NCI-H1436 (cell line): ENCODE measurements at regions not wholly inside any gene's neighbourhood (a gene's known extent, or its start where the extent isn't known, plus 50 kb on each side); places are given as distances from the start of the nearest gene placed in this dataset.
"Not testable (repeated sequence)": the region's sequence is repeated elsewhere in the genome, so short reads cannot be mapped to it uniquely, and the experiment has no call there.

Experiments
- DNase-seq: peaks from one replicate; lab custom pipeline; 2025; lab: John Stamatoyannopoulos, UW

- DNase-seq = no peak
These were observed 53.8 kb downstream of the COX7C start for GRCh38 chr5:86671536-86671935.

DNA sequence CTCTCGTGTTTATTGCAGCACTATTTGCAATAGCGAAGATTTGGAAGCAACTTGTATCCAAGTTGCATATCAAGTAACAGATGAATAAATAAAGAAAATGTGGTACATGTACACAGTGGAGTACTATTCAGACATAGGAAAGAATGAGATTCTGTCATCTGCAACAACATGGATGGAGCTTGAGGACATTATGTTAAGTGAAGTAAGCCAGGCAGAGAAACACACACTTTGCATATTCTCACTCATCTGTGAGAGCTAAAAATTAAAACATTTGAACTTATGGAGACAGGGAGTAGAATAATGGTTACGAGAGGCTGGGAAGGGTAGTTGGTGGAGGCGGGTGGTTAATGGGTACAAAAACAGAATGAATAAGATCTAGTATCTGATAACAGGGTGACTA is 56.3 kb downstream of the COX7C start:
- DNase-seq = no peak

DNA sequence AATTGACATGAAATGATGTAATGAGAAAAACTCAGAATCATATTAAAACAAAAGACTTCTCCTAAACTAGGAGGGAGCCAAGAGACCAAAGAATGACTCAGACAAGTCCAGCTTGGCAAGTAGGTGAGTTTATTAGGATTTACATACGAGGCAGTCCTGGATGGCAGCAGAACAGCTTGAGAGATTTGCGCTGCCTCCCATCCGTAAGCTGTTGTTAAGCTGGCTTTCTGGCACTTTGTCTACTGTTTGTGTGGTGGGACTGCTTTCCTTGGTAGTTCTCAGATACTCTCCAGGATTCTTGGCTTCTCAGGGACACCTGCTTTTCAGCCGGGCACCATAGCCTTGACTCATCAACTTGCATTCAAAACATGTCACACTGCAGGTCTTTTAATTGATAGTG is 57.6 kb downstream of the COX7C start:
- DNase-seq = no peak

DNA sequence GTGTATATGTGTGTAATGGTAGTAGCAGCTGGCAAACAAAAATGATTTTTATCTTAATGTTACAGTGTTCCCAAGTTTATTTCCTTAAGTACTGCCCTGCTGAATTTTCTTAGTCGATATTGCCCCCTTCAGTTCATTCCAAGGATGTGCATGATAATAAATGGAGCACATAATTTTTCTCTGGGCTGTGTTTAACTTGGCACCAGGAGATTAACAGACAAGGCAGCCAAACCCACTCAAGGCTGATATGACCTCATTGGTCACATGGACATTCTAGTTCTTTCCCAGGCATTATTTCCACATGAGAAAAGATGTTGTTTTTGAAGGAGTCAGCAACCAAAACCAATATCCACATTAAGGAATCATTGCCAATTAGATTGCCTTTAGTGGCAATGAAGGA is 61.8 kb downstream of the COX7C start:
- peak; percentile 0 for DNase-seq

DNA sequence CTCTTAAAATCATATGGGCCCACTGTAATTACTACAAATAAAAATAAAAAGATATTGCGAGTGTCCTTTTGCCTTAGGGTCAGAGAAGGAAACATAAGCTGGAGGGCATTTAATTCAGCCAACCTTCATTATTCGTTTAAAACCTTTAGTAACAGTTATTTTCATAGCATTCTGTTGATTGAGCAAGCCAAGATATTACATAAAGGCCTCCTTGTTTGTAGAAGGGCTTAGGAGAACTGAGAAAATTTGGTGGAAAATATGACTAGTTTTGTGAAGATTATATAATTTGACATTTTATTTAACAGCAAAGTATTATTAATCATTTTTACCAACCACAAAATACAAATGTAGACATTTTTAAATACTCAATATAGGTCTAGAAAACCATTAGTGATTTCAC is 62.2 kb downstream of the COX7C start:
- DNase-seq = no peak

DNA sequence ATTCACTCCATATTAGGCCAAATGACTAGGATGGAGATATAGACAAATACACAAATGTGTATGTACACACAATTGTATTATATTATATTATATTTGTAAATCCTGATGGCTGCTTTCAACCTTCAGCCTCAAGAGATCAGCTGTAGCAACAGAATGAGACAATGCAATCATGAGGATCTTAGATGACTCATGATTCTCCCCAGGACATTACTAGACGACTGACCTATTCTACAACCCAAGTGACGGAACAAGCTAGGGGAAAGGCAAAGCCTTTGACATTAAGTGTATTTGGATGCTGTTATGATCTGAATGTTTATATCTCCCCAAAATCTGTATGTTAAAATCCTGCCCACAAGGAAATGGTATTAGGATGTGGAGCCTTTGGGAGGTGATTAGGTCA is 66.5 kb downstream of the COX7C start:
- no peak for DNase-seq

DNA sequence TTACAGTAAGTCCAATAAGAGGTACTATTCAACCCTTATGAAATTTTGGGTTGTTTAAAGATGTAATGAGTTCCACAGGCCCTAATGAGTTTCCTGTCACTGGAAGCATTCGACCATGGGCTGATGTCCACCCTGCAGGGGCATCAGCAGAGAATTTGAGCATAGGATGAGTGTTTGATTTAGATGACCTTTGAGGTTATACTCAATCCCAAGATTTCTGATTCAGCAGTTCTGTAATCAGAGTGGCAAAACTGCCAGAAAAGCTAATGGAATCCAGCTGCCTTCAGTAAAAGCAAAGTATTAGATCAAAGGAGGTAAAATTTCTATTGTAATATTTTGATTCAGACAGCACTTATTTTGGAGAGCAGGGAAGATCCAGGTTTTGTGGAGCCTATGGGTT is 68.3 kb downstream of the COX7C start:
- no peak for DNase-seq

DNA sequence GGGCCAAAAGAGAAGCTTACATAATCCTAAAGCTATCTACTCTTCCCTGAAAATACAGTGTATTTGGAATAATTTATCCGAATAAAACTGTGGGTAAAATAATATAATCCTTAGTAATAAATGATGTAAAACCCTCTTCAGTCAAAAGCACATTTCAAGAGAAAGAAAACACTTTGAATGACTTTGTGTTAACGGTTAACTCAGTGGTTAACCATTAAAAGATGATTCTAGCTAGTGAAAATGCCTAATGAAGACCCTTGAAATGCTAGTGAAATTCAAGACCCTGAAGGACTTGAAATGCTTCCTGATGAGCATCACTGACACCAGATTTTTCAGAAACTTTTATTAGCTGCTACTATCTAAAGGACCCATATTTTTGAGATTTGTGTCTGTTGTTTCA is 70.7 kb downstream of the COX7C start:
- no peak for DNase-seq

- no peak for DNase-seq
These were observed 71.5 kb downstream of the COX7C start for GRCh38 chr5:86689103-86689729.

- DNase-seq = no peak
These were observed 91.6 kb downstream of the COX7C start for GRCh38 chr5:86709157-86709881.

DNA sequence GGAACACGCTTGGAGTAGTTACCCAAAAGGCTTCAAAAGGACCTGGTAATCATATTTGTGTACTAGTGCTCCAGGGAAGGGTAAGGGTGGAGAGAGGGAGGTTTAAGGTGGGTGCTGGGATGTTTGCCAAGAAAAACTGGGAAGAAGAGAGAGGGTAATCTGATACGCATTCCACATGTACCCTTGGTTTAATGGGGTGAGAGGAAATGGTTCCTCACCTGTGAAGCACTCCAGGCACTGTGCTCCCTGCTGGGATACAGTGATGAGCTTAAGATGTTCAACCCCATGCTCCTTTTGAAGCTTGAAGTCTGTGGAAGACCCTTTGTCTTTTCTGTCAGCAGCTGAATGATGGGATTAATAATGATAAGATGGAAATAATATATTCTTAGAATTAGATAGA is 98.4 kb downstream of the COX7C start:
- DNase-seq = no peak

GRCh38 chr5:86731319-86732117 is 113.8 kb downstream of the COX7C start:
- not testable (repeated sequence) for DNase-seq

DNA sequence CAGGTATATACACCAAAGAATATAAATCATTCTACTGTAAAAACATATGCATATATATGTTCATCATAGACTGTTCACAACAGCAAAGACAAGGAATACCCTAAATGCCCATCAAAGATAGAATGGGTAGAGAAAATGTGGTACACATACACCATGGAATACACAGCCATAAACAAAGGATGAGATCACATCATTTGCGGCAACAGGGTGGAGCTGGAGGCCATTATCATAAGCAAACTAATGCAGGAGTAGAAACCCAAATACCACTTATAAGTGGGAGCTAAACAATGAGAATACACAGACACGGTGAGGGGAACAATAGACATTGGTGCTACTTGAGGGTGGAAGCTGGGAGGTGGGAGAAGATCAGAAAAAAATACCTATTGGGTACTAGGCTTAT is 117.6 kb downstream of the COX7C start:
- DNase-seq = no peak

GRCh38 chr5:86737579-86737978 is 119.8 kb downstream of the COX7C start:
- no peak for DNase-seq

GRCh38 chr5:86748538-86749105 is 130.9 kb downstream of the COX7C start:
- DNase-seq = no peak

- no peak for DNase-seq
These were observed 132.1 kb downstream of the COX7C start for GRCh38 chr5:86749841-86750240.

- DNase-seq = no peak
These were observed 139.1 kb downstream of the COX7C start for GRCh38 chr5:86756839-86757238.

DNA sequence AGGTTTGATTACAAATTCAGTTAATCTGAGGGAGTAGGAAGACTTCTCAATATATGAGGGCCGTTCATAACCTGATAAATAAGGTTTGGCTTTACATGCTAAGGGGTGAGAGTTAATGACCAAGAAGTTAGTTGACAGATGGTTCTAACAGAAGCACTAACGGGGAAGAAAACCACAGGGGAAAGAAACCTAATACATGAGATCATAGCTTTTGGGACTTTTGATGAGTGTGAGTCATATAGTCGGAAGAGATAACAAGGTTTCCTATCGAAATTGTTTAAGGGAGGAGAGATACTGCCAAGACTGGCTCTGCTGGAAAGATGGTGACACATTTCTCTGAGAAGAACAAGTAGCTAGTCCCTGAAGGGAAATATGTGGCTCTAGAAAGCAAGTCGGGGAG is 140.1 kb downstream of the COX7C start:
- DNase-seq = no peak

DNA sequence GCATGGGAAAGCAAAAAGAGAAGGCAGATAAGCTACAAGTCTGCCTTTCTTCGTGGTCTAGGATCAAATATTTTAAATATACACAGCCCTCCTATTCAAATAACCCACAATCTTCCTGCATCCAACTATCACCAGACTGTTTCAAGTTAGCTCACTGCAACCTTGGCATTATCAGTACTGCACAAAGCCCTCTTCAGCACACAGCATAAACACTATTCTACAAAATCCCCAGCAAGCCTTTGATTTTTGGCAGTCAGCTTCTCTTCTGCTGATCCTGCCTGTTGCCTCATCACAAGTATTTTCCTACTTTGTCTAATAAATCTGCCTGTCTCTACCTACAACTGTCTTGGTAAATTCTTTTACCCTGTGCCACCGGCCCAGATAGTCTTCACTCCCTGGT is 142.9 kb downstream of the COX7C start:
- no peak for DNase-seq

GRCh38 chr5:86763929-86764328 is 146.2 kb downstream of the COX7C start:
- DNase-seq = no peak

GRCh38 chr5:86765778-86766502 is 148.2 kb downstream of the COX7C start:
- no peak for DNase-seq

DNA sequence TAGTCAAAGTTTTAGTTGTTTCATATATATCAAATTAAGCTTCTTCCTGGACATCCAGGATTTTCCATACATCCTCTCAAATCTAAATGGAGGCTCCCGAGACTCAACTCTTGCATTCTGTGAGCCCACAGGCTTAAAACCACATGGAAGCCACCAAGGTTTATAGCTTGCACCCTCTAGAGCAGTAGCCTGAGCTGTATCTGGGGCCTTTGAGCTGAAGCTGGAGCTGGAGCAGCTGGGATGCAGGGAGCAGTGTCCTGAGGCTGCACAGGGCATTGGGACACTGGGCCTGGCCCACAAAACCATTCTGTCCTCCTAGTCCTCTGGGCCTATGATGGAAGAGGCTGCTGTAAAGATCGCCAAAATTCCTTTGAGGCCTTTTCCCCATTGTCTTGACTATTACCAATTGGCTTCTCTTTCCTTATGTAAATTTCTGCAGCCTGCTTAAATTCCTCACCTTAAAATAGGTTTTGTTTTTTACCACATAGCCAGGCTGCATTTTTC is 151.0 kb downstream of the COX7C start:
- DNase-seq = no peak
